ENCODE measurements at regions not wholly inside any gene's neighbourhood (a gene's known extent, or its start where the extent isn't known, plus 50 kb on each side); places are given as distances from the start of the nearest gene placed in this dataset.
"Not testable (repeated sequence)": the region's sequence is repeated elsewhere in the genome, so short reads cannot be mapped to it uniquely, and the experiment has no call there.

GRCh38 chr2:146413086-146413610 lies 1431.7 kb upstream of the ACVR2A start:
- H3K9me3 ChIP-seq, result no peaks in the 10 kb centered on the region
- H3K4me3 ChIP-seq (ENCODE audit: low read depth in 1 of 2, low read length in 1 of 2), result no peak overlapping the region
- H3K4me1 ChIP-seq (ENCODE audit: control insufficient read depth in 1 of 2, insufficient read depth in 1 of 2, low read depth in 1 of 2, low read length in 1 of 2), result no peaks in the 10 kb centered on the region
- H3K36me3 ChIP-seq, result no peaks in the 10 kb centered on the region
- H3K27ac ChIP-seq, result no peak overlapping the region
- no peaks in the 10 kb centered on the region for H3K27me3 ChIP-seq
- TF ChIP-seq CTCF (IDR thresholded peaks at IDR 0.05), result no peak

GRCh38 chr2:146412625-146413024 lies 1432.2 kb upstream of the ACVR2A start:
- no peaks in the 10 kb centered on the region for H3K9me3 ChIP-seq
- no peaks in the 10 kb centered on the region for H3K36me3 ChIP-seq
- H3K4me3 ChIP-seq (ENCODE audit: low read depth in 1 of 2, low read length in 1 of 2), result no peak overlapping the region
- H3K4me1 ChIP-seq (ENCODE audit: control insufficient read depth in 1 of 2, insufficient read depth in 1 of 2, low read depth in 1 of 2, low read length in 1 of 2), result no peaks in the 10 kb centered on the region
- no peaks in the 10 kb centered on the region for H3K27me3 ChIP-seq
- TF ChIP-seq CTCF (IDR thresholded peaks at IDR 0.05), result no peak
- H3K27ac ChIP-seq, result no peak overlapping the region

GRCh38 chr2:146405402-146406309 lies 1439.2 kb upstream of the ACVR2A start:
- not testable (repeated sequence) for H3K27me3 ChIP-seq; H3K27ac ChIP-seq; H3K9me3 ChIP-seq; H3K4me1 ChIP-seq (ENCODE audit: control insufficient read depth in 1 of 2, insufficient read depth in 1 of 2, low read depth in 1 of 2, low read length in 1 of 2); H3K36me3 ChIP-seq; H3K4me3 ChIP-seq (ENCODE audit: low read depth in 1 of 2, low read length in 1 of 2)

- H3K27ac ChIP-seq; H3K4me3 ChIP-seq (ENCODE audit: low read depth in 1 of 2, low read length in 1 of 2); H3K9me3 ChIP-seq; H3K4me1 ChIP-seq (ENCODE audit: control insufficient read depth in 1 of 2, insufficient read depth in 1 of 2, low read depth in 1 of 2, low read length in 1 of 2); H3K27me3 ChIP-seq; H3K36me3 ChIP-seq: not testable (repeated sequence)
These were observed 1441.2 kb upstream of the ACVR2A start for GRCh38 chr2:146403546-146404160.

GRCh38 chr2:146392631-146393030 lies 1452.2 kb upstream of the ACVR2A start:
- no peak for TF ChIP-seq CTCF (IDR thresholded peaks at IDR 0.05)
- H3K9me3 ChIP-seq, result no peaks in the 10 kb centered on the region
- no peak overlapping the region for H3K4me3 ChIP-seq (ENCODE audit: low read depth in 1 of 2, low read length in 1 of 2)
- H3K27me3 ChIP-seq, result no peaks in the 10 kb centered on the region
- H3K36me3 ChIP-seq, result no peaks in the 10 kb centered on the region
- no peaks in the 10 kb centered on the region for H3K4me1 ChIP-seq (ENCODE audit: control insufficient read depth in 1 of 2, insufficient read depth in 1 of 2, low read depth in 1 of 2, low read length in 1 of 2)
- H3K27ac ChIP-seq, result no peak overlapping the region

- H3K9me3 ChIP-seq, result no peaks in the 10 kb centered on the region
- TF ChIP-seq CTCF (IDR thresholded peaks at IDR 0.05), result no peak
- no peaks in the 10 kb centered on the region for H3K27me3 ChIP-seq
- H3K27ac ChIP-seq, result no peak overlapping the region
- H3K4me3 ChIP-seq (ENCODE audit: low read depth in 1 of 2, low read length in 1 of 2), result no peak overlapping the region
- H3K4me1 ChIP-seq (ENCODE audit: control insufficient read depth in 1 of 2, insufficient read depth in 1 of 2, low read depth in 1 of 2, low read length in 1 of 2), result no peaks in the 10 kb centered on the region
- H3K36me3 ChIP-seq, result no peaks in the 10 kb centered on the region
These were observed 1452.6 kb upstream of the ACVR2A start for GRCh38 chr2:146392186-146392585.

Measured in neutrophil (primary cell).